Chondrocyte (in vitro differentiated cells): ENCODE measurements at regions not wholly inside any gene's neighbourhood (a gene's known extent, or its start where the extent isn't known, plus 50 kb on each side); places are given as distances from the start of the nearest gene placed in this dataset.

Experiments used
- DNase-seq: peaks from one replicate; pipeline ENCODE4 v3.0.0; 2021; ENCODE audit warnings: mixed read lengths, low spot score
- H3K27ac Mint-ChIP-seq: one replicate; pipeline ENCODE4 v1.8.0; 2021; ENCODE audit warnings: mild to moderate bottlenecking, moderate library complexity, mixed read lengths; ENCODE audit not compliant: unreplicated experiment
- H3K27me3 Mint-ChIP-seq: 2 replicates; pipeline ENCODE4 v1.8.0; 2021; ENCODE audit warnings: low read depth, mixed read lengths
- H3K36me3 Mint-ChIP-seq: 2 replicates; pipeline ENCODE4 v1.8.0; 2021; ENCODE audit warnings: low read depth, mixed read lengths
- H3K4me1 Mint-ChIP-seq: 2 replicates; pipeline ENCODE4 v1.8.0; 2021; ENCODE audit warnings: low read depth, mild to moderate bottlenecking, mixed read lengths
- H3K4me3 Mint-ChIP-seq: one replicate; pipeline ENCODE4 v1.8.0; 2021; ENCODE audit warnings: mild to moderate bottlenecking, moderate library complexity, mixed read lengths; ENCODE audit not compliant: unreplicated experiment
- H3K9me3 Mint-ChIP-seq: 2 replicates; pipeline ENCODE4 v1.8.0; 2021; ENCODE audit warnings: low read depth, mixed read lengths
- CTCF ChIP-seq: fragments of 200-600 bp; sonication (generic); IDR thresholded peaks from 2 replicates; pipeline ENCODE4 v1.5.0; 2021; ENCODE audit warnings: antibody characterized with exemption, mild to moderate bottlenecking, moderate library complexity

DNA sequence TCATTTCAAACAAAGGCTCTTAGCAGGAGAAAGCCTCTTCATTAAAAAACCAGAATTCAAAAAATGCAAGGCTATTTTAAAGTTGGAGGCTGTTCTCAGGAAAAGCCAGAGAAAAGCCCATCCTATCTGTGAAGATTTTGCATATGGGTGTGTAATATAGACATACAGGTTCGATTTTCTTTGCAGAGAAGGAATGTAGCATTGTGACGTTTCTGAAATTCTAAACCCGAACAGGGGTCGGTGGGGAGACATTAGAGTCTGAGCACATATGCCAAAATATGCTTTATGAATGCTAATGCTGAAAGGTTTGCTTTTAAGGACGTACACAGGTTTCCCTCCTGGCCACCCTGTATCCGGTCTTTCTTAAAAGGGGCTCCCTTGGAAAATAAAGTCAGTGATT, 363.1 kb upstream of the PAPPA start:
- no peak for DNase-seq
- Mint-ChIP-seq H3K27me3 (no peaks in the 10 kb centered on the region), H3K27ac (no peak overlapping the region), H3K4me1 (peaks cover 25% of the 10 kb centered on the region), H3K4me3 (no peak overlapping the region), H3K9me3 (no peaks in the 10 kb centered on the region), H3K36me3 (no peaks in the 10 kb centered on the region)
- TF ChIP-seq CTCF = no peak

- no peak for TF ChIP-seq CTCF
- DNase-seq = no peak
- H3K4me1 Mint-ChIP-seq = peaks cover 13% of the 10 kb centered on the region
- no peaks in the 10 kb centered on the region for H3K36me3 Mint-ChIP-seq
- no peaks in the 10 kb centered on the region for H3K9me3 Mint-ChIP-seq
- H3K4me3 Mint-ChIP-seq = no peak overlapping the region
- no peak overlapping the region for H3K27ac Mint-ChIP-seq
- no peaks in the 10 kb centered on the region for H3K27me3 Mint-ChIP-seq
Measured at GRCh38 chr9:115794921-115795475, 358.6 kb upstream of the PAPPA start.

DNA sequence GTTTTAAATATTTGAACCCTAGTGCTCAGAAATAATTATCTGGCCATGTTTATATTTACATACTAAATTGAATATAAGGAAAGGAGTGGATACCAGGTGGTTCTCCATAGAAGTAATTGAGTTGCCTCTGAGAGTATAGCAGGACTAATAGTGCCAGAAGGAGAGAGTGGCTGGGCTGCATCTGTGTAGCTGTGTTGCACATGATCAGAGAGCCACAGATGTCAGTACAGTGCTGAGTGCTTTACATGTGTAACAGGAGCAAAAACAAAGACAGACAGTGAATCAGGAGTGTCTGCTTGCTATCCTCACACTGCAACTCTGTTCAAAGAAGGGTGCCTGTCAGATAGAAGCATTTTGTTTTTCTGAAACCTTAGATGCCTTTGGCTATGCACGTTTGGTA, 353.9 kb upstream of the PAPPA start:
- TF ChIP-seq CTCF = no peak
- no peak overlapping the region for H3K4me3 Mint-ChIP-seq

DNA sequence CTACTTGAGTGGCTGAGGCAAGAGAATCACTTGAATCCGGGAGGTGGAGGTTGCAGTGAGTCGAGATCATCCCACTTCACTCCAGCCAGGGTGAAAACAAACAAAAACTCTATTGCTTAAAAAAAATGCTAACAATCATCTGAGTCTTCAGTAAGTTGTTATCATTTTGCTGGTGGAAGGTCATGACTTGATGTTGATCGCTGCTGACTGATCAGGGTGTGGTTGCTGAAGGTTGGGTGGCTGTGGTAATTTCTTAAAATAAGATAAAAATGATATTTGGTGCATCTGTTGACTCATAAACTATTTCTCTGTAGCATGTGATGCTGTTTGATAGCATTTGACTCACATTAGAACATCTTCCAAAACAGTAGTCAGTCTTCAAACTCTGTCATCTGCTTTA, 349.4 kb upstream of the PAPPA start:
- H3K36me3 Mint-ChIP-seq = peaks cover 1% of the 10 kb centered on the region
- no peak for TF ChIP-seq CTCF
- H3K9me3 Mint-ChIP-seq = peaks cover 6% of the 10 kb centered on the region

More for the DNA sequence above, 353.9 kb upstream of the PAPPA start:
- Mint-ChIP-seq H3K9me3 (peaks cover 6% of the 10 kb centered on the region), H3K27ac (no peak overlapping the region), H3K36me3 (peaks cover 1% of the 10 kb centered on the region), H3K4me1 (peaks cover 6% of the 10 kb centered on the region), H3K27me3 (no peaks in the 10 kb centered on the region)
- DNase-seq = no peak

DNA sequence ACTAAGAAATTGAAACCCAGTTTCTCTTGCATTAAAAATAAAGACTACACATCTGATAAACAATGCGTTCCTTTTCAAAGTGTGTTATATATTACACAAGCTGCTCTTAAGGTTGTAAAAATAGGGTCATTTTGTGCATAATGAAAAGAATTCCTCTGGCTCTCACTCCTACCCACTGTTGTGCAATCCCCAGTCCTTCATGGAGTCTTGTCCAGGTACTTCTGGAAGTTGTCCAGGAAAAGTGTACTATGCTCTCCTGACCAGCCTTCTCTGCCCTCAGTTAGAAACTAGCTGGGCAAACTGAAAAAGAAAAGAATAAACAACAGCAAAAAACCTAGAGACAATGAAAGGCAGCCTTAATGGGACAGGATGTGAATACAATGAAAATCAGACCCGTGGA, 345.5 kb upstream of the PAPPA start:
- peaks cover under 1% of the 10 kb centered on the region for H3K9me3 Mint-ChIP-seq
- peaks cover 3% of the 10 kb centered on the region for H3K4me1 Mint-ChIP-seq
- no peak overlapping the region for H3K27ac Mint-ChIP-seq
- no peaks in the 10 kb centered on the region for H3K27me3 Mint-ChIP-seq
- peaks cover under 1% of the 10 kb centered on the region for H3K36me3 Mint-ChIP-seq
- H3K4me3 Mint-ChIP-seq = no peak overlapping the region
- DNase-seq = no peak
- TF ChIP-seq CTCF = no peak

More for the DNA sequence above, 349.4 kb upstream of the PAPPA start:
- Mint-ChIP-seq H3K4me1 (peaks cover 9% of the 10 kb centered on the region), H3K27ac (no peak overlapping the region), H3K27me3 (no peaks in the 10 kb centered on the region), H3K4me3 (no peak overlapping the region)
- no peak for DNase-seq
